NB4 (cell line): ENCODE measurements at regions not wholly inside any gene's neighbourhood (a gene's known extent, or its start where the extent isn't known, plus 50 kb on each side); places are given as distances from the start of the nearest gene placed in this dataset.

Experiments used
- DNase-seq: peaks from one replicate; pipeline ENCODE4 v3.0.0; 2010; ENCODE audit warnings: low read depth
- H3K4me3 ChIP-seq: one replicate; pipeline ENCODE4 v1.5.1; 2011; ENCODE audit warnings: mild to moderate bottlenecking, low read depth, low read length, moderate library complexity
- CTCF ChIP-seq: IDR thresholded peaks from one replicate; pipeline ENCODE4 v1.5.1; 2012; ENCODE audit warnings: low read depth, low read length
- MAX ChIP-seq: IDR thresholded peaks from 2 replicates; pipeline ENCODE4 v1.6.1; 2011; ENCODE audit warnings: low read depth, low read length
- MYC ChIP-seq: IDR thresholded peaks from 2 replicates; pipeline ENCODE4 v1.6.1; 2011; ENCODE audit warnings: low read depth, low read length
- POLR2A ChIP-seq: IDR thresholded peaks from 2 replicates; pipeline ENCODE4 v1.6.1; 2011; ENCODE audit warnings: mild to moderate bottlenecking; ENCODE audit not compliant: insufficient read length; ENCODE audit errors: extremely low read depth

- TF ChIP-seq MAX (no peak), MYC (no peak), POLR2A (no peak), CTCF (no peak)
- H3K4me3 ChIP-seq, result no peak overlapping the region
- no peak for DNase-seq
These were observed 1030.0 kb downstream of the MRPL39 start for GRCh38 chr21:24577301-24577700.

GRCh38 chr21:24561291-24561690 is 1046.0 kb downstream of the MRPL39 start:
- no peak overlapping the region for H3K4me3 ChIP-seq
- no peak for DNase-seq
- TF ChIP-seq MAX, result no peak
- TF ChIP-seq POLR2A, result no peak
- TF ChIP-seq MYC, result no peak
- no peak for TF ChIP-seq CTCF

- TF ChIP-seq MAX, result no peak
- no peak for TF ChIP-seq POLR2A
- no peak for TF ChIP-seq MYC
- no peak for TF ChIP-seq CTCF
- no peak for DNase-seq
- H3K4me3 ChIP-seq, result no peak overlapping the region
These were observed 1054.8 kb downstream of the MRPL39 start for GRCh38 chr21:24552491-24552890.

GRCh38 chr21:24545807-24546361 is 1061.4 kb downstream of the MRPL39 start:
- no peak for TF ChIP-seq MAX
- no peak for TF ChIP-seq MYC
- no peak for TF ChIP-seq POLR2A
- TF ChIP-seq CTCF, result no peak
- H3K4me3 ChIP-seq, result no peak overlapping the region
- DNase-seq, result no peak

GRCh38 chr21:24514081-24514733 is 1093.1 kb downstream of the MRPL39 start:
- TF ChIP-seq MYC (no peak), POLR2A (no peak), CTCF (peak; percentile 17), MAX (no peak)
- DNase-seq, result peak; percentile 4
- no peak overlapping the region for H3K4me3 ChIP-seq
